ENCODE measurements at regions not wholly inside any gene's neighbourhood (a gene's known extent, or its start where the extent isn't known, plus 50 kb on each side); places are given as distances from the start of the nearest gene placed in this dataset.

GRCh38 chr5:91978221-91978882 lies 595.2 kb upstream of the ARRDC3 start:
- no peaks in the 10 kb centered on the region for H4K20me1 ChIP-seq (ENCODE audit: insufficient read depth, low read length, poor library complexity, severe bottlenecking)
- H3K79me2 ChIP-seq (ENCODE audit: insufficient read depth, low read length): no peaks in the 10 kb centered on the region
- no peaks in the 10 kb centered on the region for H3F3A ChIP-seq (ENCODE audit: low read depth)
- no peaks in the 10 kb centered on the region for H3K9me3 ChIP-seq (ENCODE audit: insufficient read depth, low read depth, low read length)
- no peaks in the 10 kb centered on the region for H3K27me3 ChIP-seq (ENCODE audit: insufficient read depth, low read length, poor library complexity, severe bottlenecking)
- H3K4me3 ChIP-seq (ENCODE audit: low read length, poor library complexity, severe bottlenecking): no peak overlapping the region
- TF ChIP-seq EZH2phosphoT487 (IDR thresholded peaks at IDR 0.05; ENCODE audit: borderline replicate concordance): no peak
- TF ChIP-seq CTCF (conservative IDR thresholded peaks at IDR 0.05; ENCODE audit: low read length): no peak
- H3K4me2 ChIP-seq (ENCODE audit: low read depth, low read length, poor library complexity, severe bottlenecking): no peak overlapping the region
- H3K9ac ChIP-seq (ENCODE audit: low read depth, low read length, poor library complexity, severe bottlenecking): no peak overlapping the region
- H3K36me3 ChIP-seq (ENCODE audit: insufficient read depth, low read length): no peaks in the 10 kb centered on the region
- no peaks in the 10 kb centered on the region for H3K9me2 ChIP-seq (replicated peaks; ENCODE audit: low read depth, low read length)
- no peaks in the 10 kb centered on the region for H3K4me1 ChIP-seq (ENCODE audit: insufficient read depth, low read length, poor library complexity, severe bottlenecking)
- H2AFZ ChIP-seq (ENCODE audit: low read length): no peak overlapping the region

GRCh38 chr5:91977579-91977978 lies 594.5 kb upstream of the ARRDC3 start:
- H3K9ac ChIP-seq (ENCODE audit: low read depth, low read length, poor library complexity, severe bottlenecking): no peak overlapping the region
- TF ChIP-seq CTCF (conservative IDR thresholded peaks at IDR 0.05; ENCODE audit: low read length): no peak
- no peak for TF ChIP-seq EZH2phosphoT487 (IDR thresholded peaks at IDR 0.05; ENCODE audit: borderline replicate concordance)
- no peaks in the 10 kb centered on the region for H3K36me3 ChIP-seq (ENCODE audit: insufficient read depth, low read length)
- no peaks in the 10 kb centered on the region for H3K79me2 ChIP-seq (ENCODE audit: insufficient read depth, low read length)
- no peaks in the 10 kb centered on the region for H3K27me3 ChIP-seq (ENCODE audit: insufficient read depth, low read length, poor library complexity, severe bottlenecking)
- H4K20me1 ChIP-seq (ENCODE audit: insufficient read depth, low read length, poor library complexity, severe bottlenecking): no peaks in the 10 kb centered on the region
- no peaks in the 10 kb centered on the region for H3K9me2 ChIP-seq (replicated peaks; ENCODE audit: low read depth, low read length)
- H3F3A ChIP-seq (ENCODE audit: low read depth): no peaks in the 10 kb centered on the region
- H2AFZ ChIP-seq (ENCODE audit: low read length): no peak overlapping the region
- H3K4me1 ChIP-seq (ENCODE audit: insufficient read depth, low read length, poor library complexity, severe bottlenecking): no peaks in the 10 kb centered on the region
- no peak overlapping the region for H3K4me3 ChIP-seq (ENCODE audit: low read length, poor library complexity, severe bottlenecking)
- no peaks in the 10 kb centered on the region for H3K9me3 ChIP-seq (ENCODE audit: insufficient read depth, low read depth, low read length)
- H3K4me2 ChIP-seq (ENCODE audit: low read depth, low read length, poor library complexity, severe bottlenecking): no peak overlapping the region

- Histone ChIP-seq H3K79me2 (ENCODE audit: insufficient read depth, low read length) (no peaks in the 10 kb centered on the region), H3K9ac (ENCODE audit: low read depth, low read length, poor library complexity, severe bottlenecking) (no peak overlapping the region), H4K20me1 (ENCODE audit: insufficient read depth, low read length, poor library complexity, severe bottlenecking) (no peaks in the 10 kb centered on the region), H3F3A (ENCODE audit: low read depth) (no peaks in the 10 kb centered on the region), H3K4me3 (ENCODE audit: low read length, poor library complexity, severe bottlenecking) (no peak overlapping the region), H3K9me3 (ENCODE audit: insufficient read depth, low read depth, low read length) (no peaks in the 10 kb centered on the region), H2AFZ (ENCODE audit: low read length) (no peak overlapping the region), H3K27me3 (ENCODE audit: insufficient read depth, low read length, poor library complexity, severe bottlenecking) (no peaks in the 10 kb centered on the region), H3K9me2 (replicated peaks; ENCODE audit: low read depth, low read length) (no peaks in the 10 kb centered on the region), H3K36me3 (ENCODE audit: insufficient read depth, low read length) (no peaks in the 10 kb centered on the region), H3K4me1 (ENCODE audit: insufficient read depth, low read length, poor library complexity, severe bottlenecking) (no peaks in the 10 kb centered on the region), H3K4me2 (ENCODE audit: low read depth, low read length, poor library complexity, severe bottlenecking) (no peak overlapping the region)
- TF ChIP-seq EZH2phosphoT487 (IDR thresholded peaks at IDR 0.05; ENCODE audit: borderline replicate concordance) (no peak), CTCF (conservative IDR thresholded peaks at IDR 0.05; ENCODE audit: low read length) (no peak)
These were observed 593.3 kb upstream of the ARRDC3 start for GRCh38 chr5:91976451-91976850.

Measured in Loucy (cell line).